IMR-90 (cell line): ENCODE measurements at regions not wholly inside any gene's neighbourhood (a gene's known extent, or its start where the extent isn't known, plus 50 kb on each side); places are given as distances from the start of the nearest gene placed in this dataset.

Experiments
- ATAC-seq: fragments of 200-7000 bp; cut with Tn5 transposase; 2 replicates; pipeline ENCODE4 v1.9.1; 2020; ENCODE audit warnings: low read depth, mild to moderate bottlenecking, moderate library complexity
- BruUV-seq: library from RNA; stranded (reverse); fragments of 400-500 nt; replicated peaks from 2 replicates; lab custom pipeline; 2021; lab: Mats Ljungman, UMichigan
- CTCF ChIA-PET: fragments of 300-600 bp; formaldehyde crosslinking; extraction: SDS; loops from one replicate; lab custom pipeline; 2021; ENCODE audit warnings: antibody characterized with exemption; lab: Yijun Ruan, JAX
- POLR2A ChIA-PET: fragments of 300-600 bp; sonication (Branson Sonifier 250); formaldehyde crosslinking; loops from one replicate; lab custom pipeline; 2022; ENCODE audit warnings: antibody characterized with exemption; ENCODE audit not compliant: unreplicated experiment; lab: Charles Lee
- DNase-seq: peaks from one replicate; pipeline ENCODE4 v3.0.0; 2013
- H2AFZ ChIP-seq: replicated peaks from 2 replicates; pipeline ENCODE3; 2013; ENCODE audit warnings: low read length, mild to moderate bottlenecking; ENCODE audit not compliant: poor library complexity
- H2AK5ac ChIP-seq: 2 replicates; pipeline ENCODE4 v1.6.1; 2013; ENCODE audit warnings: low read depth, low read length, inconsistent platforms
- H2AK9ac ChIP-seq: replicated peaks from 2 replicates; pipeline ENCODE3; 2013; ENCODE audit warnings: mild to moderate bottlenecking, low read depth, low read length, moderate library complexity; ENCODE audit not compliant: poor library complexity
- H2BK120ac ChIP-seq: 2 replicates; pipeline ENCODE4 v1.6.1; 2013; ENCODE audit warnings: low read depth, low read length, inconsistent platforms
- H2BK15ac ChIP-seq: 3 replicates; pipeline ENCODE4 v1.6.1; 2013; ENCODE audit warnings: low read depth, low read length, inconsistent platforms
- H2BK20ac ChIP-seq: 2 replicates; pipeline ENCODE4 v1.6.1; 2013; ENCODE audit warnings: low read depth, mild to moderate bottlenecking, inconsistent platforms, low read length, moderate library complexity
- H2BK5ac ChIP-seq: 2 replicates; pipeline ENCODE4 v1.6.1; 2013; ENCODE audit warnings: mild to moderate bottlenecking, low read depth, low read length, inconsistent platforms; ENCODE audit not compliant: poor library complexity, severe bottlenecking
- H3K14ac ChIP-seq: replicated peaks from 2 replicates; pipeline ENCODE4 v1.6.1; 2013; ENCODE audit warnings: low read depth, low read length, inconsistent platforms
- H3K18ac ChIP-seq: 2 replicates; pipeline ENCODE4 v1.6.1; 2013; ENCODE audit warnings: low read depth, low read length, control low read depth
- H3K23ac ChIP-seq: 2 replicates; pipeline ENCODE4 v1.6.1; 2013; ENCODE audit warnings: low read depth, low read length, inconsistent platforms
- H3K27ac ChIP-seq: 2 replicates; pipeline ENCODE4 v1.5.1; 2013; ENCODE audit warnings: mild to moderate bottlenecking, control low read depth, low read length; ENCODE audit not compliant: insufficient read depth
- H3K27me3 ChIP-seq: 2 replicates; pipeline ENCODE4 v1.6.1; 2013; ENCODE audit warnings: low read length; ENCODE audit not compliant: control insufficient read depth, insufficient read depth
- H3K36me3 ChIP-seq: 2 replicates; pipeline ENCODE4 v1.6.1; 2013; ENCODE audit warnings: low read length, mixed read lengths; ENCODE audit not compliant: control insufficient read depth, insufficient read depth
- H3K4ac ChIP-seq: 2 replicates; pipeline ENCODE4 v1.6.1; 2013; ENCODE audit warnings: low read depth, low read length, inconsistent platforms
- H3K4me1 ChIP-seq: 2 replicates; pipeline ENCODE4 v1.6.1; 2013; ENCODE audit warnings: low read length, mixed read lengths; ENCODE audit not compliant: control insufficient read depth, insufficient read depth
- H3K4me2 ChIP-seq: 2 replicates; pipeline ENCODE4 v1.6.1; 2013; ENCODE audit warnings: low read depth, mild to moderate bottlenecking, control low read depth, low read length, moderate library complexity
- H3K4me3 ChIP-seq: 2 replicates; pipeline ENCODE4 v1.5.1; 2013; ENCODE audit warnings: low read depth, mild to moderate bottlenecking, control low read depth, low read length, moderate library complexity; ENCODE audit not compliant: insufficient read depth
- H3K56ac ChIP-seq: 2 replicates; pipeline ENCODE4 v1.6.1; 2013; ENCODE audit warnings: low read length, inconsistent platforms; ENCODE audit not compliant: insufficient read depth; ENCODE audit errors: extremely low read depth
- H3K79me1 ChIP-seq, 2 experiments: 2 replicates each; pipeline ENCODE4 v1.6.1; 2013; ENCODE audit warnings: low read length in 2 of 2, inconsistent platforms in 1 of 2, low read depth in 1 of 2
- H3K9ac ChIP-seq: 2 replicates; pipeline ENCODE4 v1.6.1; 2013; ENCODE audit warnings: low read depth, low read length, control low read depth
- H3K9me1 ChIP-seq: 2 replicates; pipeline ENCODE4 v1.6.1; 2013; ENCODE audit warnings: low read length, inconsistent platforms; ENCODE audit not compliant: insufficient read depth
- H3K9me3 ChIP-seq: 2 replicates; pipeline ENCODE4 v1.6.1; 2013; ENCODE audit warnings: low read length; ENCODE audit not compliant: control insufficient read depth, insufficient read depth
- H4K20me1 ChIP-seq: 2 replicates; pipeline ENCODE4 v1.6.1; 2013; ENCODE audit warnings: low read length, inconsistent platforms; ENCODE audit not compliant: insufficient read depth
- H4K5ac ChIP-seq: 2 replicates; pipeline ENCODE4 v1.6.1; 2013; ENCODE audit warnings: mild to moderate bottlenecking, low read depth, low read length, control low read depth
- H4K8ac ChIP-seq, 2 experiments: 2 replicates each; pipeline ENCODE4 v1.6.1; 2013; ENCODE audit warnings: low read depth in 2 of 2, low read length in 2 of 2, control low read depth in 1 of 2, inconsistent platforms in 1 of 2
- H4K91ac ChIP-seq: 2 replicates; pipeline ENCODE4 v1.6.1; 2013; ENCODE audit warnings: low read depth, low read length, inconsistent platforms; ENCODE audit not compliant: insufficient read depth
- MAFK ChIP-seq: IDR thresholded peaks from 2 replicates; pipeline ENCODE4 v1.6.1; 2012; ENCODE audit warnings: low read depth, low read length, improper control_type of control experiment
- MAZ ChIP-seq: IDR thresholded peaks from 2 replicates; pipeline ENCODE4 v1.6.1; 2012; ENCODE audit warnings: low read depth, mild to moderate bottlenecking, low read length, improper control_type of control experiment, moderate library complexity, borderline replicate concordance
- POLR2A ChIP-seq: IDR thresholded peaks from 2 replicates; pipeline ENCODE4 v1.6.1; 2012; ENCODE audit warnings: mild to moderate bottlenecking, low read depth, low read length
- RCOR1 ChIP-seq: IDR thresholded peaks from 2 replicates; pipeline ENCODE4 v1.6.1; 2012; ENCODE audit warnings: mild to moderate bottlenecking, low read length, improper control_type of control experiment; ENCODE audit not compliant: insufficient replicate concordance
- WGBS, 2 experiments: methylation state at CpG; one replicate each; pipeline versions ENCODE4 v1.1.5 to v1.1.7; 2013; ENCODE audit warnings: missing lambda C conversion rate in 2 of 2; ENCODE audit not compliant: insufficient read length in 1 of 2; ENCODE audit errors: extremely low coverage in 2 of 2; 5-methylcytosine and 5-hydroxymethylcytosine counted together
- dilution Hi-C: fragments of 300-500 bp; cut with HindIII; formaldehyde crosslinking; loops from one replicate; pipeline ENCODE4 v1.14.3; 2018; ENCODE audit warnings: low sequenced_read_pairs; ENCODE audit not compliant: unreplicated experiment
- in situ Hi-C: fragments of 300-500 bp; cut with MboI; formaldehyde crosslinking; loops from 3 replicates; pipeline ENCODE4 v1.14.3; 2019; ENCODE audit warnings: low sequenced_read_pairs, inconsistent platforms, mixed read lengths
- intact Hi-C: fragments of 100-400 bp; cut with micrococcal nuclease; formaldehyde crosslinking; loops from 2 replicates; pipeline ENCODE4 v1.10.0; 2022

GRCh38 chr13:42466123-42466522 lies 107.8 kb upstream of the TNFSF11 start:
- in situ Hi-C loops: no loop called here

More at GRCh38 chr13:42466123-42466522, 107.8 kb upstream of the TNFSF11 start:
- TF ChIP-seq MAFK: no peak
- TF ChIP-seq RCOR1: no peak
- no peak for TF ChIP-seq POLR2A
- no peak for TF ChIP-seq MAZ
- H3K4me1 ChIP-seq: no peaks in the 10 kb centered on the region
- ATAC-seq (no peak), DNase-seq (no peak)
- H4K8ac ChIP-seq: no peak overlapping the region
- dilution Hi-C loops (no loop called here), intact Hi-C loops (no loop called here)
- H3K9me3 ChIP-seq: no peaks in the 10 kb centered on the region; the same call in 1 of the 2 replicates
- no peak overlapping the region for H2AK5ac ChIP-seq
- no peak overlapping the region for H3K18ac ChIP-seq
- CTCF ChIA-PET: no interaction called here
- no peaks in the 10 kb centered on the region for H3K79me1 ChIP-seq
- H2AFZ ChIP-seq: no peak overlapping the region
- no peaks in the 10 kb centered on the region for H4K20me1 ChIP-seq
- H3K9ac ChIP-seq: no peak overlapping the region
- no peak overlapping the region for H2BK5ac ChIP-seq
- H4K5ac ChIP-seq: no peak overlapping the region
- H2BK20ac ChIP-seq: no peak overlapping the region
- H2BK120ac ChIP-seq: no peak overlapping the region
- no CpG with 5 or more reads among the region's 4 CpGs for WGBS, 2 experiments
- H3K23ac ChIP-seq: no peak overlapping the region
- H3K9me1 ChIP-seq: no peaks in the 10 kb centered on the region
- BruUV-seq: no TSS peak
- H3K4me3 ChIP-seq: no peak overlapping the region
- no peaks in the 10 kb centered on the region for H3K27me3 ChIP-seq
- no peak overlapping the region for H3K4ac ChIP-seq
- H3K4me2 ChIP-seq: no peak overlapping the region
- POLR2A ChIA-PET: no interaction called here
- no peak overlapping the region for H2AK9ac ChIP-seq
- no peak overlapping the region for H2BK15ac ChIP-seq
- H4K91ac ChIP-seq: no peak overlapping the region
- H3K14ac ChIP-seq: no peak overlapping the region
- H3K36me3 ChIP-seq: no peaks in the 10 kb centered on the region
- H3K56ac ChIP-seq: no peak overlapping the region
- H3K27ac ChIP-seq: no peak overlapping the region
